ENCODE measurements at regions not wholly inside any gene's neighbourhood (a gene's known extent, or its start where the extent isn't known, plus 50 kb on each side); places are given as distances from the start of the nearest gene placed in this dataset.

DNA sequence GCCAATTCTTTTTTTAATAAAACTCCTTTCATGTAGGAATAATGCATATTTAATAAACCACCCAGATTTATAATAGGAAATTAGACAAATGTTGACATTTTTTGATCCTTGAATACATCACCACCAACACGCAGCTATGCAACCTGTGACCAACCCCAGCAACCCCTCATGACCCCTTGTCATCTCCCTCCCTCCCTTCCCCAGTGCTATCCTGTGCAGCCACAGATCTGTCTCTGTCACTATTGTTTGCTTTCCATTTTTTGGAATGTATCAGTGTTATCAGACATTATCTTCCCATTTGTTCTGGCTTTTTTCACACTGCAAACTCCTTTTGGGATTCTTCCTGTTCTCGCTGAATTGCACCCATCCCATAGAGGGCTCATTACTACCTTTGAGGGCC lies 114.1 kb downstream of the VPREB1 start:
- TF ChIP-seq, protein P1, sequence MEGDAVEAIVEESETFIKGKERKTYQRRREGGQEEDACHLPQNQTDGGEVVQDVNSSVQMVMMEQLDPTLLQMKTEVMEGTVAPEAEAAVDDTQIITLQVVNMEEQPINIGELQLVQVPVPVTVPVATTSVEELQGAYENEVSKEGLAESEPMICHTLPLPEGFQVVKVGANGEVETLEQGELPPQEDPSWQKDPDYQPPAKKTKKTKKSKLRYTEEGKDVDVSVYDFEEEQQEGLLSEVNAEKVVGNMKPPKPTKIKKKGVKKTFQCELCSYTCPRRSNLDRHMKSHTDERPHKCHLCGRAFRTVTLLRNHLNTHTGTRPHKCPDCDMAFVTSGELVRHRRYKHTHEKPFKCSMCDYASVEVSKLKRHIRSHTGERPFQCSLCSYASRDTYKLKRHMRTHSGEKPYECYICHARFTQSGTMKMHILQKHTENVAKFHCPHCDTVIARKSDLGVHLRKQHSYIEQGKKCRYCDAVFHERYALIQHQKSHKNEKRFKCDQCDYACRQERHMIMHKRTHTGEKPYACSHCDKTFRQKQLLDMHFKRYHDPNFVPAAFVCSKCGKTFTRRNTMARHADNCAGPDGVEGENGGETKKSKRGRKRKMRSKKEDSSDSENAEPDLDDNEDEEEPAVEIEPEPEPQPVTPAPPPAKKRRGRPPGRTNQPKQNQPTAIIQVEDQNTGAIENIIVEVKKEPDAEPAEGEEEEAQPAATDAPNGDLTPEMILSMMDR (conservative IDR thresholded peaks at IDR 0.05; ENCODE audit: low read depth, low read length) = no peak
- no peak overlapping the region for H3K4me3 ChIP-seq (ENCODE audit: low read depth, low read length)
- no peak for DNase-seq (ENCODE audit: low read depth)

DNA sequence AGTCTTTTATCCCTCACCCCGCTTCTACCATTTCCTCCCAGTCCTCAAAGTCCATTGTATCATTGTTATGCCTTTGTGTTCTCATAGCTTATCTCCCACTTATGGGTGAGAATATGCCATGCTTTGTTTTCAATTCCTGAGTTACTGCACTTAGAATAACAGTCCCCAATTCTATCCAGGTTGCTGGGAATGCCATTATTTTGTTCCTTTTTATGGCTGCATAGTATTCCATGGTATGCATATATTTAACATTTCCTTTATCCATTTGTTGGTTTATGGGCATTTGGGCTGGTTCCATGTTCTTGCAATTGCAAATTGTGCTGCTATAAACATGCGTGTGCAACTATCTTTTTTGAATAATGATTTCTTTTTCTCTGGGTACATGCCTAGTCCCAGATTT lies 114.9 kb downstream of the VPREB1 start:
- no peak overlapping the region for H3K4me3 ChIP-seq (ENCODE audit: low read depth, low read length)
- TF ChIP-seq, protein P1 (conservative IDR thresholded peaks at IDR 0.05; ENCODE audit: low read depth, low read length) = no peak
- DNase-seq (ENCODE audit: low read depth) = no peak

DNA sequence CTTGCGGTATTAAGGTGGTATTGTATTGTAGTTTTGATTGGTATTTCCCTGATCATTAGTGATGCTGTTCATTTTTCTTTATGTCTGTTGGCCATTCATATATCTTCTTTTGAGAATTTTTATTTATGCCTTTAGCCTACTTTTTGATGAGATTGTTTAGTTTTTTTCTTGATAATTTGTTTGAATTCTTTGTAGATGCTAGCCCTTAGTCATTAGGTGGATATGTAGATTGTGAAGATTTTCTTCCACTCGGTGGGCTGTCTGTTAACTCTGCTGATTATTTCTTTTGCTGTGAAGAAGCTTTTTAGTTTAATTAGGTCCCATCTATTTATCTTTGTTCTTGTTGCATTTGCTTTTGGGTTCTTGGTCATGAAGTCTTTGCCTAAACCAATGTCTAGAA lies 115.4 kb downstream of the VPREB1 start:
- H3K4me3 ChIP-seq (ENCODE audit: low read depth, low read length) = no peak overlapping the region
- no peak for DNase-seq (ENCODE audit: low read depth)
- TF ChIP-seq, protein P1 (conservative IDR thresholded peaks at IDR 0.05; ENCODE audit: low read depth, low read length) = no peak

DNA sequence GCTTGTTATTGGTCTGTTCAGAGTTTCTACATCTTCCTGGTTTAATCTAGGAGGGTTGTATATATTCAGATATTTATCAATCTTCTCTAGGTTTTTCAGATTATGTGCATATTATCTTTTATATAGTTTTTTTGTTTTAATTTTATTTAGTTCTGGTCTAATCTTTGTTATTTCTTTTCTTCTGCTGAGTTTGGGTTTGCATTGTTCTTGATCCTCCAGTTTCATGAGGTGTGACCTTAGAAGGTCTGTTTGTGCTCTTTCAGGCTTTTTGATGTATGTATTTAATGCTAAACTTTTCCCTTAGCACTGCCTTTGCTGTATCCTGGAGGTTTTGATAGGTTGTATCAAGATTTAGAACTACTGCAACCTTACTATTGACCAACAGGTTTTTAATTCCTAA lies 117.7 kb downstream of the VPREB1 start:
- TF ChIP-seq, protein P1 (conservative IDR thresholded peaks at IDR 0.05; ENCODE audit: low read depth, low read length) = no peak
- no peak for DNase-seq (ENCODE audit: low read depth)
- no peak overlapping the region for H3K4me3 ChIP-seq (ENCODE audit: low read depth, low read length)

DNA sequence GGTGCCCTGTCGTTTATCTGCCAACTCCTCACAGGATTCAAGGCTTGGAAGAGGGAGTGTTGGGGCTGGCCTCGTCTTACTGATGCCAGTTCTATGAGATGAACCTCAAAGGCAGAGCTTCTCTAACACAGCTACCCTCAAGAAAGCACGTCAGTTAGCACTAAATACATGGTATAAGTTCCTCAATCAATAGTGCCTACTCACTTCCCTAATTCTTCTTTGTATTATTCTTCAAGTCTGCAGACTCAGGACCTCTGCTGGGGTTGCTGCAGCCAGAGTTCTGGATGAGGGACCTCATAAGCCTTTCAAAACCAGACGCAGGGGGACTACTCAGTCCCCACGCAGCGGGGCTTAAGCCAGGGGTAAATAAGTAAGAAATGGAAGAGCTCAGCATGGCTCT lies 118.3 kb downstream of the VPREB1 start:
- DNase-seq (ENCODE audit: low read depth) = no peak
- TF ChIP-seq, protein P1 (conservative IDR thresholded peaks at IDR 0.05; ENCODE audit: low read depth, low read length) = no peak
- H3K4me3 ChIP-seq (ENCODE audit: low read depth, low read length) = no peak overlapping the region

DNA sequence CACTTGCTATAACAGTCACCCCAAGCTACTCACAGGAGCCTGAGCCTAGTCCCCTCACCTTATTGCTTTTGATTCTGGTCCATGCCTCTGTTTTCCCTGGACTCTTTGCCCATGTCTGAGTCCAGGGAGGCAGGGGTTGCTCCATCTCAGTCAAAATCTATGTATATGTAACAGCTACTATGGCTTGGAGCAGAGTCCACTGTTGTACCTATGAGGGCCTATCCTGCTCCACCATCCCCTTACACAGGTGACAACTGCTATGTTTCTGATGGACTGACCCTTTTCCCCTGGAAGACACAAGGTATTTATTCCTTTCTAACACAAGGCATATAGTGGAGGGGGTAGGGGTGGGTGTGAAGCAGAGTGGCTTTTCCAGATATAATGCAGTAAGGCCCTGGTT lies 119.6 kb downstream of the VPREB1 start:
- DNase-seq (ENCODE audit: low read depth) = no peak
- TF ChIP-seq, protein P1 (conservative IDR thresholded peaks at IDR 0.05; ENCODE audit: low read depth, low read length) = no peak
- no peak overlapping the region for H3K4me3 ChIP-seq (ENCODE audit: low read depth, low read length)

DNA sequence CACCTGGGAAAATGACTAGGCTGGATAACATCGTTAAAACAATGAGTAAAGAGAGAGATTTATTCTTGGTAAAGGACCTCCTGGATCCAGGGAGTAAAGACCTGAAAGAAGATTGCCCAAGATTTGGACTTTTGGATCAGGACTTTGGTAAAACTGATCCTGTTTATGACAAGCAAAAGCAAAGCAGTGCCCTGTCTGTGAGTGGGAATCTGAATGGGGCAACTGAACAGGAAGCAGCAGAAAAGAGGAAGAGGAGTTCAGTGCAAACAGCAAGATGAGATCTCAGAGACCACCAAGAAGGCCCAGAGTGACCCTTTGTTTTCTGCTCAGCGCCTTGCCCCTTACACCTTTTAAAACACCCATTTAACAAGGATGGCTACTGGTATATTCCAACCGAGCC lies 122.0 kb downstream of the VPREB1 start:
- DNase-seq (ENCODE audit: low read depth) = no peak
- TF ChIP-seq, protein P1 (conservative IDR thresholded peaks at IDR 0.05; ENCODE audit: low read depth, low read length) = no peak
- no peak overlapping the region for H3K4me3 ChIP-seq (ENCODE audit: low read depth, low read length)
